NB4 (cell line): ENCODE measurements at regions not wholly inside any gene's neighbourhood (a gene's known extent, or its start where the extent isn't known, plus 50 kb on each side); places are given as distances from the start of the nearest gene placed in this dataset.
"Not testable (repeated sequence)": the region's sequence is repeated elsewhere in the genome, so short reads cannot be mapped to it uniquely, and the experiment has no call there.

Experiments used
- CTCF ChIP-seq: IDR thresholded peaks from one replicate; pipeline ENCODE4 v1.5.1; 2012; ENCODE audit warnings: low read depth, low read length
- MAX ChIP-seq: IDR thresholded peaks from 2 replicates; pipeline ENCODE4 v1.6.1; 2011; ENCODE audit warnings: low read depth, low read length
- MYC ChIP-seq: IDR thresholded peaks from 2 replicates; pipeline ENCODE4 v1.6.1; 2011; ENCODE audit warnings: low read depth, low read length
- POLR2A ChIP-seq: IDR thresholded peaks from 2 replicates; pipeline ENCODE4 v1.6.1; 2011; ENCODE audit warnings: mild to moderate bottlenecking; ENCODE audit not compliant: insufficient read length; ENCODE audit errors: extremely low read depth

GRCh38 chr20:29120088-29120487 lies 2137.4 kb upstream of the DEFB115 start:
- TF ChIP-seq MAX, CTCF, MYC, POLR2A: not testable (repeated sequence)
